T-helper 9 cell (primary cell): ENCODE measurements at regions not wholly inside any gene's neighbourhood (a gene's known extent, or its start where the extent isn't known, plus 50 kb on each side); places are given as distances from the start of the nearest gene placed in this dataset.

Experiments used
- DNase-seq: peaks from one replicate; pipeline ENCODE4 v3.0.0-alpha.2; 2020

DNA sequence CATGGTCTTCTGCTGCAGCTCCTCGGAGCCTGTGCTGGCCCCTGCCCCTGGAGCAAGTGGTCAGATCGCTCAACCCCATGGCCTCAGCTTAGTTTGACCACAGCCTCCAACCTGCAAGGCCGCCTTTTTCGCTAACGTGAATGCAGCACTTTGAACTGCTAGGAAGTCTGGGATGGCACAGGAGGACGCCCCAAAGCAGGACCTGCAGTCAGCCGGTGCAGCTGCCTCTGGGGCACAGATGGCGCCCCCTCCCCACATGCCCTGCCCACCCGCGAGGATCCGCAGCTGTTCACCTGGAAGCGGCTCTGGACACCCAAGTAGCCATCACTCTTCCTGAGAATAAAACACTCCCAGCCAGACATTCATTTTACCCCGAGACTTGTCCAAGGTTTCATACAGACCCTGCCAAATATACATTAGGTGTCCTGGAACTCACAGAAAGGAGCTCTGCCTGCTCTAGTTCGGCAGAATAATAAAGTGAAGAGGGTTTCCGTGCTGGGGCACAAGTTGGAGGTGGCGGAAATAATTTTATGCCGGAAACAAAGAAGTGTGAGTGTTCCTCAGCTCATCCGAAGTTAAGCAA, 510.1 kb downstream of the EIPR1 start:
- DNase-seq, result no peak

DNA sequence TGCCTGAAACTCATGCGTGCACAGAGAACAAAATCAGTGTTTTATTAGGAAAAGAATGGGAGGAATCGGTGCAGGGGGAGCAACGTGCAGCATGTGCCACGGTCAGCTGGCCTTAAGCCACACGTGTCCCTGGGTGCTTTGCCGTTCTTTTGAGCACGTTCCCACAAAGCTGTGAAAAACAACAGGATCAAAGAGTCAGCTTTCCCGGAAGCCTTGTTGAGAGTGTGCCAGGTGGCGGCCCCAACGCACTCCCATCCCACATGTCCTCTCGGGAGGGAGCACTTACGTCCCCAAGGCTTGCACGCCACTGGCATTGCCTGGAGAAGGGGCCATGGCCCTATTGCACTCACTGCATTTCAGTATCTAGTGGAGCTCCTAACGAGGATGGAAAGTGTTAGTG, 511.2 kb downstream of the EIPR1 start:
- no peak for DNase-seq

DNA sequence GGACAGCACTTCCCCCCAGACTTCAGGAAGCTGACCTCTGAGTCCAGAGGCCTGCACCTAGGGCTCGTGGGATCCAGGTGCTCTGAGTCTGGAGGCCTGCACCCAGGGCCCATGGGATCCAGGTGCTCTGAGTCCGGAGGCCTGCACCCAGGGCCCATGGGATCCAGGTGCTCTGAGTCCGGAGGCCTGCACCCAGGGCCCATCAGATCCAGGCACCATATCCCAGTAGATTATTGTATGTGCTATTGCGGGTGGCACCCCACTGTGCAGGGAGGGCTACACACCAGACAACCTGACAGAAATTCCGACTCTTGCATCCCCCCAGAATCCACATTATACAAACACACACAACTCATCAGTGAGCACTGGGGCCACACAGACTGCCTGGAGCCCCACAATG, 515.2 kb downstream of the EIPR1 start:
- DNase-seq, result no peak

DNA sequence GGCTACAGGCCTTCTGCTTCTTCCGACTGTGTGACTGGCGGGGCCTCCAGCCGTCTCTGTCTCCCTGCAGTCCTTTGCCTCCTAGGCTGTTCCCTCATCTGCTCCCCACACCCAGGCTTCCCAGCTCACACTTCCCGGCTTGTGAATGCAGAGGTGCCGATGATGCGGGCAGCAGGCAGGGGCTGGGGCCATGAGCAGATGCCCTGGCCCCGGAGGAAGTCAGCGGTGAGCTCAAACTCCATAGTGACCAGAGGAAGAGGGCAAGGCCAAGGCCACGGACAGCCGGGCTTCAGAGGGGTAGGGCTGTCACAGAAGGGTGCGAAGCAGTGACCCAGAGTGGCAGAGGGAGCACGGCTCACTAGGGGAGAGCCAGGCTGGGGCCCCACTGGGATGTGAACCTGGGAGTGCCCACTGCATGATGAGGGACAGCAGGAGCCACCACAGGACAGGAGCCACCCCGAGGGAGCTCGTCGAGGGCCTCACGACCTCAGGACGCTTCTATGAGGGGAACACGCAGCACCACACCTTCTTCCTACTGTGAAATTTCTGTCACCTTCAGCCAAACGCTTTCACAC, 515.9 kb downstream of the EIPR1 start:
- no peak for DNase-seq

DNA sequence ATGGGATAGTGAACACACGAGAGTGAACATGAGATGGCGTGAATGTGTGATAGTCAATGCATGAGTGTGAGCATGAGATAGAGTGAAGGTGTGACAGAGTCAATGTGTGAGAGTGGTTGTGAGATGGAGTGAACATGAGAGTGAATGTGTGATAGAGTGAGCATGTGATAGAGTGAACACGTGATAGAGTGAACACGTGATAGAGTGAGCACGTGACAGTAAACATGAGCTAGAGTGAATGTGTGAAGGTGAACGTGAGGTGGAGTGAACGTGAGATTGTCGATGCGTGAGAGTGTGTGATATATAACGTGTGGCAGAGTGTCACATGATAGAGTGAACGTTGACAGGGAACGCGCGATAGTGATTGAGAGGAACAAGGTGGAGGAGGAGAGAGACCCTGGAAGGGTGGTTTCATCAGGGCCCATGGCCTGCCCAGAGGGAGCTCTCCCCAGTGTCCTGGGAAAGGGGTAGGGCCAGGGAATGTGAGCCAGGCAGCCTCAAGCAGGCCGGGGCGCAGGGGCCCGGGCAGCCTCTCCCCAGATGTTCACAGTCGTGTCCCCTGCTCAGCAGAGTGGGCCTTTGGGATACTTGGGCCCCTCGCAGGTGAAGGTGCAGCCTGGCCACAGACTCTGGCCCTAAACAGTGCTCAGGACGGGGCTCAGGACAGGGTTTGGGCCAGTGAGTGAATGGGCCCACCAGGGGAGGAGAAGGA, 516.9 kb downstream of the EIPR1 start:
- no peak for DNase-seq

GRCh38 chr2:2859732-2860131, 517.9 kb downstream of the EIPR1 start:
- no peak for DNase-seq

- DNase-seq, result no peak
Measured at GRCh38 chr2:2859164-2859563, 518.5 kb downstream of the EIPR1 start.

DNA sequence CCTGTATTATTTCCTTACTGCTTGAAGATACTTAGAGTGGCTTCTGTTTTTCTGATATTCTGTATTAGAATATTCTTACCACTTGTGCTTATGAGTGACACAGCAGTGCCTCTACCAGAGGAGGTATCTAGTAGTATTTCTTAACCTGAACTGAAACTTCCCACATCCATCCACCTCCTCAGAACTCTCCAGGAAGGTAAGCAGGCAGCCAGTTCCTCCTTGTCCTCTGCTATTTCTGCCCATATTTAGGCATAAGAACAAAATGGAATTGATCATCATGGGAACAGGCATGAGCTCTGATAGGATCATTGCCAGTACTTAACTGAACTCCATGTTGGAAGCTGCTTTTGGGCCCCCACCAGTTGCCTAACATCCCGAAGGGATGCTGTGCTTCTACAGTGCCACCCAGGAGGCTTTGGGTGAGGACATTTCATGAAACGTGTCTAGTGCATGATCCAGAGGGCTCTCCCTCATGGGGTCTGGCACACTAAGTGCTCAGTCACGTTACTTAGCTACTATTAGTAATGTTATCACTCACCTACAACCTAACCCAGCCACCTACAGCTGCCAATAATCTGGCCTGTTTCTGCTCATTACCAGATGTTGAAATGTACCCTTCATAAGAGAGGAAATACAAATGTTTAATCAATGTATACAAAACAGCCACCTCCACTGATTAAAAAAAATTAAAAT, 520.7 kb downstream of the EIPR1 start:
- no peak for DNase-seq

GRCh38 chr2:2855297-2855696, 522.3 kb downstream of the EIPR1 start:
- DNase-seq, result no peak

DNA sequence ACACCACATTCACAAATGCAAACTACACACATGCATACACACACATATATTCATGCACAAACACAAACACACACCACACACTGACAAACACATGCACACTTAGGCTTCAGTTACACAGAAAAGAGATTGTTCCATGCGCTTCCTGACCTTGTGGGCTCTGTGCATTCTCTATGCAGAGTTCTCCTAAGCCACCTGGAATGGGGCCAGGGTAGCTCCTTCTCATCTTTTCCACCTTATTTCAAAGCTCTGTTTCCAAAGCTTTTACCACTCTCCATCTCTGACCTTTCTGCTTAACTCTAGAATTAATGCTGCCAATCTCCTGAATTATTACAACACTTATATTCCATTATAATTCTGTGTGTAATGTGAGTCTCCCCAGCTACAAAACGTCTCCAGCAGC, 522.3 kb upstream of the MYT1L start:
- no peak for DNase-seq

- DNase-seq, result no peak
Measured at GRCh38 chr2:2851806-2852777, 521.0 kb upstream of the MYT1L start.

DNA sequence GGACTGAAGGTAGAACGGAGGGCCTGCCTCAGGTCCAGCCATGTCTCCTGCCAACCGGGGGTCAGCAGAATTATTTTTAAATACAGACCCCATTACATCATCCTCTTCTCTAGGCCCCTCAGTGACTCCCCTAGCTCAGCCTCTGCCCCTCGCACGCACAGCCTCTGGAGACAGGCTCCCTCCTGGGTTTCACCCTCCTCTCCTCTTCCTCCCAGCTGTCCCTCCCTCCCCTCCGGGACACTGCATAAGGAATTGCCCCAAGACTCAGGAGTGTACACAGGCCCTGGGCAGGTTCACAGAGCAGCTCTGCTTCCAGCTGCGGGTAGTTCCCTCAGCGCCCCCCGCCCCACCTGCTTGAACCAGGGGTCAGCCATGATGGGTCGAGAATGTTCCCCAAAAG, 520.2 kb upstream of the MYT1L start:
- no peak for DNase-seq

DNA sequence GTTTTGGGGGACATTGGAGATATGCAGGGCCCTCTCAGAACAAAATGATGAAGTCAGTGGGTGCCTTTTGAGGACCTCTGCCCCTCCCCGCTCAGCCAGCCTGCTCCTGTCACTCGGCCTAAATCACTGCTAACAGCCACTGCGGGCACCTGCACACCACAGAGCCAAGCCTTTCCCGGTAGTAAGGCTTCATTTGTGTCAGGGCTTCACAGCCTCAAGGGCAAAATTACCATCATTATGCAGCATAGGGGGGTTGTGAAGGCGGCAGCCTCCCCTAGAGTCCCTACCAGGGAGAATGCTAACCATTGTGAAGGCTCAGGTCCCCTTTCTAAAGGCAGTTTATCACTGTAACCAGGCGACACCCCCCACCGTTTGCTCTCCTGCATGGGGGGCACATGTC, 519.8 kb upstream of the MYT1L start:
- DNase-seq, result no peak

- no peak for DNase-seq
Measured at GRCh38 chr2:2850218-2850755, 519.2 kb upstream of the MYT1L start.

- DNase-seq, result no peak
Measured at GRCh38 chr2:2849464-2850217, 518.6 kb upstream of the MYT1L start.

DNA sequence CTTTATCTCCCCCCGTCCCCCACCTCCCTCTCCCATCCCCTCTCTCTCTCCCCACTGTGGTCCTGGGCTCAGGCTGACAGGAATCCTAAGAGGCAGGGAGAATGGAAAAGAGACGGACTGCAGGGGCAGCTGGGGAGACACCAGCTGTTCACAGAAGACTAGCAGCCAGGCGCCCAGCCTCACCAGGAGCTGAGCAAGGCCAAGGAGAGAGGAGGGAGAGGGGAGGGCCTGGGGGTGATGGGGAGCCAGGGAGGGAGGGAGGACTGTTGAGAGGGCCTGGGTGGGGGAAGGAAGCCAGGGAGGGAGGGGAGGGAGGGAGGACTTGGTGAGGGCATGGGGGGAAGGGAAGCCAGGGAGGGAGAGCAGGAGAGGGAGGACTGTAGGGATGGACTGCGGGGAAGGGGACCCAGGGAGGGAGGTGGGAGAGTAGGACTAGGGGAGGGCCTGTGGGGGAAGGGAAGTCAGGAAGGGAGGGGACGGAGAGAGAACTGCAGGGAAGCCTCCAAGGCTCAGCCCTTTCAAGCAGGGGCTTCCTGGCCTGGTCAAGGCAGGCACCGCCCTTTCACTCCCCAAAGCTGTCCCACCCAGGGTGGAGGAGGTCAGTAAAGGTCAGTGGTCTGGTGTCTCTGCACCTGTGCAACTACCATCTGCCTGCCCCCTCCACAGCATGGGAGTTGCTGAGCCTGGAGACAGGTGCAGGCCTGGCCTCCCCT, 517.7 kb upstream of the MYT1L start:
- no peak for DNase-seq

GRCh38 chr2:2848198-2848597, 517.1 kb upstream of the MYT1L start:
- DNase-seq, result no peak

- no peak for DNase-seq
Measured at GRCh38 chr2:2847209-2847676, 516.2 kb upstream of the MYT1L start.

DNA sequence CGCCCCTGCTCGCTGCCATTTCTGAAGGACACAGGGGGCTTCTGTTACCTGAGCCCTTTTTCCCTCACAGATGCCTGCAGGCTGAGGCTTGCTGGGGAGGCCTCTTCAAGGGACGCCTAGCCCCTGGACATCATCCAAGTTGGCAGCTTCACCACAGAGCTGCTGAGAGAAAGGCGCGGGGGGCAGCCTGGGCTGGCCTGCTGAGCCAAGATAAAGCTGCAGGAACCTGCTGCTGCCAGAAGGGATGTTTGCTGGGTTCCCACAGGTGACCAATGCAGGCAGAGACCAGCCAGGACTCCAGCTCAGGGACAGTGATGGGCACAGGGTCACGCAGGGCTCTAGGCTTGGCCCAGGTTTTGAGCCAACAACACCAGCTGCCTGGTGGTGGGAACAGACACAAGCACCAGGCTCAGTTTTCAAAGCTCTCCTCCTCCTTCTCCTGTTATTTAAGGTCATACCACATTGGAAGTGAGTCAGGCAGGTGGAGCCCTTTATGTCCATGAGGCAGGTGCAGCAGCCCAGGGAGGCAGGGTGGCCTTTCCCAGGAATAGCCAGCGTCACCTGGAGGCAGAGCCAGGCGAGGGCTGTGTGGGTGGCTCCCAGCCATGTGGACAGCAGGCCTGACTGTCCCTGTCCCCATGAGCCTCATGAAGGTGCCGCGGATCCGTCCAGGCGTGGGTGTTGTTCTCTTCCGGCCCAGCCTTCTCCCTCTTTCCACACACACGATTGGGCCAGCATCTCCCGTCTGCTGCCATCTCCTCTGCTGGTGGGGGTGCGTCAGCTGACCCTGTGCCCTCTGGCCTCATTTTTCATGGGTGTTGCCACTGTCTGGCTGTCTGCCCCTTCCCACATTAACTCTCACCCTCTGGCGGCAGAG, 515.5 kb upstream of the MYT1L start:
- DNase-seq, result no peak

GRCh38 chr2:2845806-2846315, 514.8 kb upstream of the MYT1L start:
- DNase-seq, result no peak
